HCT116 (cell line): ENCODE measurements at regions not wholly inside any gene's neighbourhood (a gene's known extent, or its start where the extent isn't known, plus 50 kb on each side); places are given as distances from the start of the nearest gene placed in this dataset.

Experiments
- ATAC-seq: fragments of 200-7000 bp; cut with Tn5 transposase; 2 replicates; pipeline ENCODE4 v1.9.1; 2020; ENCODE audit warnings: mild to moderate bottlenecking, moderate library complexity
- BruUV-seq: library from RNA; stranded (reverse); fragments of 400-500 nt; replicated peaks from 2 replicates; lab custom pipeline; 2021; lab: Mats Ljungman, UMichigan
- CTCF ChIA-PET: fragments of 300-600 bp; sonication (Branson Sonifier 250); formaldehyde crosslinking; loops from one replicate; lab custom pipeline; 2021; ENCODE audit warnings: antibody characterized with exemption; lab: Charles Lee
- POLR2A ChIA-PET: fragments of 300-600, 350-600 bp; sonication (Branson Sonifier 250); formaldehyde crosslinking; loops from one replicate; lab custom pipeline; 2021; ENCODE audit warnings: antibody characterized with exemption; lab: Charles Lee
- RAD21 ChIA-PET, 2 experiments: fragments of 300-600 bp; sonication (Branson Sonifier 250); formaldehyde crosslinking; loops; one replicate each; lab custom pipeline; 2023; ENCODE audit warnings: low total read pairs in 2 of 2; ENCODE audit not compliant: uncharacterized antibody in 2 of 2, unreplicated experiment in 2 of 2, low non-redundant PET in 1 of 2; lab: Charles Lee
- DNase-seq: peaks from one replicate; pipeline ENCODE4 v3.0.0-alpha.2; 2010; ENCODE audit warnings: low read depth, low spot score
- H2AFZ ChIP-seq: fragments of 200-600 bp; shearing (Covaris generic), sonication (generic); 2 replicates; pipeline ENCODE4 v1.6.1; 2017; ENCODE audit warnings: low read depth, mixed run types, mixed read lengths, antibody characterized with exemption, low read length; ENCODE audit not compliant: poor library complexity, severe bottlenecking
- H3K27ac ChIP-seq: 2 replicates; pipeline ENCODE4 v1.5.1; 2012; ENCODE audit warnings: low read depth, low read length
- H3K27me3 ChIP-seq: fragments of 200-600 bp; sonication (generic); 2 replicates; pipeline ENCODE4 v1.6.1; 2016; ENCODE audit warnings: mixed run types, low read length, mixed read lengths; ENCODE audit not compliant: insufficient read depth
- H3K36me3 ChIP-seq, 2 experiments: fragments of 200-500 bp in 1 of 2; fragments of 200-600 bp in 1 of 2; sonication (Bioruptor generic) in 1 of 2; sonication (generic) in 1 of 2; 2 replicates each; pipeline versions ENCODE4 v1.5.1 to v1.6.1; 2014 to 2016; ENCODE audit warnings: low read length in 2 of 2, inconsistent platforms in 1 of 2, mixed read lengths in 1 of 2, mixed run types in 1 of 2; ENCODE audit not compliant: insufficient read depth in 2 of 2, control insufficient read depth in 1 of 2
- H3K4me1 ChIP-seq, 2 experiments: fragments of 200-600 bp in 1 of 2; sonication (generic) in 1 of 2; 2 replicates each; pipeline versions ENCODE4 v1.5.1 to v1.6.1; 2012 to 2017; ENCODE audit warnings: low read length in 2 of 2, inconsistent platforms in 1 of 2, mild to moderate bottlenecking in 1 of 2, mixed read lengths in 1 of 2, mixed run types in 1 of 2, moderate library complexity in 1 of 2; ENCODE audit not compliant: insufficient read depth in 2 of 2, control insufficient read depth in 1 of 2
- H3K4me2 ChIP-seq: fragments of 200-600 bp; sonication (generic); 2 replicates; pipeline ENCODE4 v1.6.1; 2017; ENCODE audit warnings: mixed run types, low read length, mixed read lengths
- H3K4me3 ChIP-seq, 2 experiments: fragments of 200-600 bp in 1 of 2; sonication (generic) in 1 of 2; replicated peaks in 1 of 2; 2 replicates each; pipeline ENCODE4 v1.5.1; 2011 to 2016; ENCODE audit warnings: low read length in 2 of 2, control low read depth in 1 of 2, low read depth in 1 of 2, mild to moderate bottlenecking in 1 of 2, mixed read lengths in 1 of 2, mixed run types in 1 of 2
- H3K79me2 ChIP-seq: fragments of 200-600 bp; sonication (generic); 2 replicates; pipeline ENCODE4 v1.6.1; 2017; ENCODE audit warnings: mild to moderate bottlenecking, mixed run types, low read length, moderate library complexity, mixed read lengths; ENCODE audit not compliant: insufficient read depth
- H3K9ac ChIP-seq: fragments of 200-600 bp; sonication (generic); 2 replicates; pipeline ENCODE4 v1.6.1; 2016; ENCODE audit warnings: low read length, mixed read lengths
- H3K9me2 ChIP-seq: fragments of 200-600 bp; sonication (generic), shearing (Covaris generic); 2 replicates; pipeline ENCODE4 v1.6.1; 2017; ENCODE audit warnings: mixed run types, mild to moderate bottlenecking, moderate library complexity; ENCODE audit not compliant: insufficient read depth
- H3K9me3 ChIP-seq, 2 experiments: fragments of 200-500 bp in 1 of 2; fragments of 200-600 bp in 1 of 2; sonication (Bioruptor generic) in 1 of 2; sonication (generic) in 1 of 2; 2 replicates each; pipeline ENCODE4 v1.6.1; 2014 to 2017; ENCODE audit warnings: low read length in 2 of 2, mixed read lengths in 2 of 2, inconsistent platforms in 1 of 2, low read depth in 1 of 2, mild to moderate bottlenecking in 1 of 2, mixed run types in 1 of 2, moderate library complexity in 1 of 2; ENCODE audit not compliant: control insufficient read depth in 1 of 2, insufficient read depth in 1 of 2
- H4K20me1 ChIP-seq: fragments of 200-600 bp; sonication (generic), shearing (Covaris generic); 2 replicates; pipeline ENCODE4 v1.6.1; 2017; ENCODE audit warnings: mixed run types, mild to moderate bottlenecking, moderate library complexity; ENCODE audit not compliant: insufficient read depth
- CBX3 ChIP-seq: IDR thresholded peaks from 2 replicates; pipeline ENCODE4 v1.6.1; 2012; ENCODE audit warnings: low read depth
- ELF1 ChIP-seq: IDR thresholded peaks from 2 replicates; pipeline ENCODE4 v1.6.1; 2012; ENCODE audit warnings: low read depth, borderline replicate concordance
- EZH2phosphoT487 ChIP-seq: fragments of 200-600 bp; IDR thresholded peaks from 2 replicates; pipeline ENCODE4 v1.6.1; 2018; ENCODE audit warnings: antibody characterized with exemption, borderline replicate concordance
- JUND ChIP-seq: IDR thresholded peaks from 2 replicates; pipeline ENCODE4 v1.6.1; 2012
- MAX ChIP-seq: IDR thresholded peaks from 2 replicates; pipeline ENCODE4 v1.6.1; 2012
- POLR2AphosphoS5 ChIP-seq: IDR thresholded peaks from 2 replicates; pipeline ENCODE4 v1.6.1; 2011; ENCODE audit warnings: mild to moderate bottlenecking, low read depth, low read length, moderate library complexity
- ZBTB33 ChIP-seq: IDR thresholded peaks from 2 replicates; pipeline ENCODE4 v1.6.1; 2011; ENCODE audit warnings: mild to moderate bottlenecking, low read length, moderate library complexity; ENCODE audit not compliant: insufficient replicate concordance; ENCODE audit errors: extremely low read depth
- intact Hi-C: fragments of 100-400 bp; cut with micrococcal nuclease; formaldehyde crosslinking; loops from 2 replicates; pipeline ENCODE4 v1.10.0; 2022

- no peak overlapping the region for H3K27ac ChIP-seq
- CTCF ChIA-PET = no interaction called here
- intact Hi-C loops = no loop called here
These were observed 136.1 kb upstream of the SULF2 start for GRCh38 chr20:47921408-47921807.

More at GRCh38 chr20:47921408-47921807, 136.1 kb upstream of the SULF2 start:
- ATAC-seq = no peak
- H3K4me2 ChIP-seq = no peak overlapping the region
- RAD21 ChIA-PET = no interaction called here
- peaks cover 19% of the 10 kb centered on the region for H3K27me3 ChIP-seq
- H3K79me2 ChIP-seq = no peaks in the 10 kb centered on the region
- H3K9me2 ChIP-seq = no peaks in the 10 kb centered on the region
- no peak overlapping the region for H3K9ac ChIP-seq
- H3K9me3 ChIP-seq = peaks cover 15 to 16% of the 10 kb centered on the region in 2 experiments; a peak in 2 of 4 replicates
- no peak for DNase-seq
- H3K36me3 ChIP-seq = no peaks in the 10 kb centered on the region
- BruUV-seq = no TSS peak
- TF ChIP-seq CBX3 (no peak), ELF1 (no peak), MAX (no peak), JUND (no peak), EZH2phosphoT487 (no peak), ZBTB33 (no peak), POLR2AphosphoS5 (no peak)
- H2AFZ ChIP-seq = no peak overlapping the region
- POLR2A ChIA-PET = no interaction called here
- no peaks in the 10 kb centered on the region for H3K4me1 ChIP-seq
- H4K20me1 ChIP-seq = no peaks in the 10 kb centered on the region
- H3K4me3 ChIP-seq = no peak overlapping the region
